WTC11 (cell line): ENCODE measurements at regions not wholly inside any gene's neighbourhood (a gene's known extent, or its start where the extent isn't known, plus 50 kb on each side); places are given as distances from the start of the nearest gene placed in this dataset.

Source experiments
- ATAC-seq: fragments of 200-7000 bp; cut with Tn5 transposase; 2 replicates; pipeline ENCODE4 v1.10.0; 2021; ENCODE audit warnings: mild to moderate bottlenecking, moderate library complexity
- CTCF ChIA-PET: fragments of 300-600 bp; sonication (Branson Sonifier 250); formaldehyde crosslinking; loops from one replicate; lab custom pipeline; 2021; ENCODE audit warnings: antibody characterized with exemption; lab: Charles Lee
- POLR2A ChIA-PET: fragments of 350-600 bp; sonication (Branson Sonifier 250); formaldehyde crosslinking; loops from one replicate; lab custom pipeline; 2021; ENCODE audit warnings: antibody characterized with exemption; lab: Charles Lee
- DNase-seq: peaks from one replicate; pipeline ENCODE4 v3.0.0; 2021; ENCODE audit warnings: low spot score
- H3K27ac Mint-ChIP-seq: 2 replicates; pipeline ENCODE4 v1.8.0; 2021; ENCODE audit warnings: mixed read lengths
- H3K27me3 Mint-ChIP-seq: 2 replicates; pipeline ENCODE4 v1.8.0; 2021; ENCODE audit warnings: low read depth, mild to moderate bottlenecking, moderate library complexity, mixed read lengths
- H3K36me3 Mint-ChIP-seq: 2 replicates; pipeline ENCODE4 v1.8.0; 2021; ENCODE audit warnings: mixed read lengths
- H3K4me1 Mint-ChIP-seq: 2 replicates; pipeline ENCODE4 v1.8.0; 2022; ENCODE audit warnings: mixed read lengths
- H3K4me3 Mint-ChIP-seq: 2 replicates; pipeline ENCODE4 v1.8.0; 2021; ENCODE audit warnings: mild to moderate bottlenecking, moderate library complexity, mixed read lengths
- H3K9me3 Mint-ChIP-seq: 2 replicates; pipeline ENCODE4 v1.8.0; 2021; ENCODE audit warnings: mixed read lengths
- ATF1 ChIP-seq: sonication (generic); formaldehyde crosslinking; IDR thresholded peaks from 2 replicates; pipeline ENCODE4 v1.8.1; 2023; ENCODE audit warnings: mild to moderate bottlenecking, moderate library complexity, missing genetic modification reagents
- CBFB ChIP-seq: sonication (generic); formaldehyde crosslinking; IDR thresholded peaks from 2 replicates; pipeline ENCODE4 v1.8.1; 2022; ENCODE audit warnings: mild to moderate bottlenecking, low read depth, missing genetic modification reagents
- CREB1 ChIP-seq: sonication (generic); formaldehyde crosslinking; IDR thresholded peaks from 2 replicates; pipeline ENCODE4 v1.8.0; 2023; ENCODE audit warnings: mild to moderate bottlenecking, missing genetic modification reagents
- CREM ChIP-seq: sonication (generic); formaldehyde crosslinking; IDR thresholded peaks from 2 replicates; pipeline ENCODE4 v1.8.1; 2022; ENCODE audit warnings: mild to moderate bottlenecking, missing genetic modification reagents, moderate library complexity
- E2F4 ChIP-seq: sonication (generic); formaldehyde crosslinking; IDR thresholded peaks from 2 replicates; pipeline ENCODE4 v1.8.1; 2022; ENCODE audit warnings: low read depth, mild to moderate bottlenecking, moderate library complexity, missing genetic modification reagents, borderline replicate concordance
- GTF2I ChIP-seq: fragments of 250-450 bp; sonication (Bioruptor Pico); conservative IDR thresholded peaks from 2 replicates; pipeline ENCODE4 v1.4.0; 2021; ENCODE audit warnings: mild to moderate bottlenecking
- HMGA2 ChIP-seq: fragments of 250-450 bp; sonication (Bioruptor Pico); IDR thresholded peaks from 2 replicates; pipeline ENCODE4 v1.4.0; 2021; ENCODE audit warnings: mild to moderate bottlenecking, moderate library complexity
- IRF1 ChIP-seq: sonication (generic); formaldehyde crosslinking; IDR thresholded peaks from 2 replicates; pipeline ENCODE4 v1.8.0; 2023; ENCODE audit warnings: missing genetic modification reagents
- MLX ChIP-seq: sonication (generic); formaldehyde crosslinking; IDR thresholded peaks from 2 replicates; pipeline ENCODE4 v1.8.1; 2023; ENCODE audit warnings: mild to moderate bottlenecking, missing genetic modification reagents, moderate library complexity
- NFATC4 ChIP-seq: fragments of 250-450 bp; sonication (Bioruptor Pico); IDR thresholded peaks from 2 replicates; pipeline ENCODE4 v1.9.0; 2021; ENCODE audit warnings: mild to moderate bottlenecking
- NFE2L1 ChIP-seq: sonication (generic); formaldehyde crosslinking; IDR thresholded peaks from 2 replicates; pipeline ENCODE4 v1.8.1; 2023; ENCODE audit warnings: missing genetic modification reagents
- NR1H2 ChIP-seq: sonication (generic); formaldehyde crosslinking; IDR thresholded peaks from 2 replicates; pipeline ENCODE4 v1.9.0; 2021; ENCODE audit warnings: mild to moderate bottlenecking, moderate library complexity, missing genetic modification reagents
- NR3C1 ChIP-seq: sonication (generic); formaldehyde crosslinking; conservative IDR thresholded peaks from 2 replicates; pipeline ENCODE4 v1.8.1; 2023; ENCODE audit warnings: low read depth, mild to moderate bottlenecking, missing genetic modification reagents
- PRRX2 ChIP-seq: fragments of 250-450 bp; sonication (Bioruptor Pico); IDR thresholded peaks from 2 replicates; pipeline ENCODE4 v1.8.0; 2021; ENCODE audit warnings: mild to moderate bottlenecking
- TCF7 ChIP-seq: sonication (generic); formaldehyde crosslinking; IDR thresholded peaks from 2 replicates; pipeline ENCODE4 v1.8.0; 2022; ENCODE audit warnings: mild to moderate bottlenecking, low read depth, missing genetic modification reagents, moderate library complexity
- TEAD4 ChIP-seq: sonication (generic); formaldehyde crosslinking; IDR thresholded peaks from 2 replicates; pipeline ENCODE4 v1.8.0; 2022; ENCODE audit warnings: mild to moderate bottlenecking, missing genetic modification reagents
- ZBTB21 ChIP-seq: sonication (generic); formaldehyde crosslinking; IDR thresholded peaks from 2 replicates; pipeline ENCODE4 v1.8.1; 2023; ENCODE audit warnings: mild to moderate bottlenecking, missing genetic modification reagents, borderline replicate concordance
- ZBTB43 ChIP-seq: sonication (generic); formaldehyde crosslinking; IDR thresholded peaks from 2 replicates; pipeline ENCODE4 v1.8.1; 2023; ENCODE audit warnings: mild to moderate bottlenecking, missing genetic modification reagents
- ZNF121 ChIP-seq: sonication (generic); formaldehyde crosslinking; IDR thresholded peaks from 2 replicates; pipeline ENCODE4 v1.8.0; 2023; ENCODE audit warnings: missing genetic modification reagents
- ZNF138 ChIP-seq: sonication (generic); formaldehyde crosslinking; conservative IDR thresholded peaks from 2 replicates; pipeline ENCODE4 v1.8.1; 2022; ENCODE audit warnings: mild to moderate bottlenecking, moderate library complexity, missing genetic modification reagents
- ZNF317 ChIP-seq: sonication (generic); formaldehyde crosslinking; IDR thresholded peaks from 2 replicates; pipeline ENCODE4 v1.8.1; 2023; ENCODE audit warnings: low read depth, mild to moderate bottlenecking, moderate library complexity, missing genetic modification reagents, borderline replicate concordance
- TF ChIP-seq, protein P1 (sequence below): sonication (generic); formaldehyde crosslinking; IDR thresholded peaks from 2 replicates; pipeline ENCODE4 v1.8.1; 2023; ENCODE audit warnings: mild to moderate bottlenecking, moderate library complexity, missing genetic modification reagents

DNA sequence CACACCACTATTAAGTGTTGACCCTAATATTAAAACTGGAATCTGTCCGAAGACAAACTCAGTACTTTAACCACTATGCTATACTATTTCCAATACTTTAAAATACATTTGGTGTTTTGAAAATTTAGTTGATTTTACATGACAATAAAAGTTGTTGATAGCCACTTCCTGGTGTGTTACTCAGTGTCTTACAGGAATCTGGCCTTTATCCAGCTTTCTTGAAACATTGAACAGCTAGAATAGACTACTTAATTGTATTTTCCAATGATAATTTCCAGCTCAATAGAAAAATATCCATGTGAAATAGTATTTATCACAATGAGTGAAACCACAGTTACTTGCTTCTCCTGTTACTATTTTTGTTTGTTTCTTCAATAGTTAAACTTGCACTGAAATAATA is 369.6 kb upstream of the ADGRL4 start:
- POLR2A ChIA-PET = no interaction called here
- DNase-seq = no peak
- peak overlapping the region; percentile 89 for H3K27ac Mint-ChIP-seq
- peaks cover 2% of the 10 kb centered on the region; the same call in 1 of the 2 replicates for H3K36me3 Mint-ChIP-seq
- H3K4me3 Mint-ChIP-seq = peak overlapping the region; percentile 3; the same call in 1 of the 2 replicates
- TF ChIP-seq TEAD4 (CRISPR knock-in tag) (no peak), HMGA2 (CRISPR knock-in tag) (no peak), CREM (no peak), TCF7 (no peak), NFE2L1 (CRISPR knock-in tag) (no peak), ZBTB21 (no peak), ZNF138 (CRISPR knock-in tag) (no peak), NFATC4 (CRISPR knock-in tag) (no peak), PRRX2 (no peak), NR1H2 (CRISPR knock-in tag) (no peak), GTF2I (no peak), ATF1 (CRISPR knock-in tag) (no peak), ZNF121 (CRISPR knock-in tag) (no peak)
- H3K27me3 Mint-ChIP-seq = no peaks in the 10 kb centered on the region
- peaks cover 7% of the 10 kb centered on the region; the same call in 1 of the 2 replicates for H3K9me3 Mint-ChIP-seq
- H3K4me1 Mint-ChIP-seq = peaks cover 28% of the 10 kb centered on the region
- CTCF ChIA-PET = no interaction called here
- no peak for ATAC-seq

- Mint-ChIP-seq H3K9me3 (peaks cover 7% of the 10 kb centered on the region; the same call in 1 of the 2 replicates), H3K4me3 (no peak overlapping the region), H3K36me3 (peaks cover 2% of the 10 kb centered on the region; the same call in 1 of the 2 replicates), H3K4me1 (peaks cover 28% of the 10 kb centered on the region), H3K27me3 (no peaks in the 10 kb centered on the region), H3K27ac (no peak overlapping the region)
- no peak for TF ChIP-seq NR1H2 (CRISPR knock-in tag)
- TF ChIP-seq, protein P1, sequence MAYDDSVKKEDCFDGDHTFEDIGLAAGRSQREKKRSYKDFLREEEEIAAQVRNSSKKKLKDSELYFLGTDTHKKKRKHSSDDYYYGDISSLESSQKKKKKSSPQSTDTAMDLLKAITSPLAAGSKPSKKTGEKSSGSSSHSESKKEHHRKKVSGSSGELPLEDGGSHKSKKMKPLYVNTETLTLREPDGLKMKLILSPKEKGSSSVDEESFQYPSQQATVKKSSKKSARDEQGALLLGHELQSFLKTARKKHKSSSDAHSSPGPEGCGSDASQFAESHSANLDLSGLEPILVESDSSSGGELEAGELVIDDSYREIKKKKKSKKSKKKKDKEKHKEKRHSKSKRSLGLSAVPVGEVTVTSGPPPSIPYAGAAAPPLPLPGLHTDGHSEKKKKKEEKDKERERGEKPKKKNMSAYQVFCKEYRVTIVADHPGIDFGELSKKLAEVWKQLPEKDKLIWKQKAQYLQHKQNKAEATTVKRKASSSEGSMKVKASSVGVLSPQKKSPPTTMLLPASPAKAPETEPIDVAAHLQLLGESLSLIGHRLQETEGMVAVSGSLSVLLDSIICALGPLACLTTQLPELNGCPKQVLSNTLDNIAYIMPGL (CRISPR knock-in tag) = no peak
- TF ChIP-seq MLX (CRISPR knock-in tag) = no peak
- TF ChIP-seq IRF1 (CRISPR knock-in tag) = no peak
- no peak for TF ChIP-seq ZBTB43 (CRISPR knock-in tag)
- TF ChIP-seq ZNF317 = no peak
- TF ChIP-seq E2F4 (CRISPR knock-in tag) = no peak
- TF ChIP-seq TCF7 = no peak
- no peak for TF ChIP-seq CREB1 (CRISPR knock-in tag)
- no peak for TF ChIP-seq CBFB (CRISPR knock-in tag)
- TF ChIP-seq NR3C1 (CRISPR knock-in tag) = no peak
- CTCF ChIA-PET = no interaction called here
- ATAC-seq = no peak
- DNase-seq = no peak
- POLR2A ChIA-PET = no interaction called here
Observed at GRCh38 chr1:79375352-79375751, 368.8 kb upstream of the ADGRL4 start.
